Muscle layer of duodenum (tissue), 2 donors: ENCODE measurements at regions not wholly inside any gene's neighbourhood (a gene's known extent, or its start where the extent isn't known, plus 50 kb on each side); places are given as distances from the start of the nearest gene placed in this dataset.

Experiments
- H3K27ac ChIP-seq: one replicate; pipeline ENCODE4 v1.7.0; 2013; ENCODE audit warnings: mild to moderate bottlenecking, low read length
- H3K27me3 ChIP-seq: one replicate; pipeline ENCODE4 v1.7.0; 2013; ENCODE audit warnings: low read depth, mild to moderate bottlenecking, control low read depth, low read length
- H3K36me3 ChIP-seq, 2 donors: one replicate each; pipeline ENCODE4 v1.7.0; 2013; ENCODE audit warnings: low read length in 2 of 2, control low read depth in 1 of 2, mild to moderate bottlenecking in 1 of 2; ENCODE audit not compliant: insufficient read depth in 2 of 2, control insufficient read depth in 1 of 2
- H3K4me1 ChIP-seq, 2 donors: one replicate each; pipeline ENCODE4 v1.7.0; 2013; ENCODE audit warnings: low read length in 2 of 2, mild to moderate bottlenecking in 2 of 2, control low read depth in 1 of 2, moderate library complexity in 1 of 2; ENCODE audit not compliant: insufficient read depth in 2 of 2, control insufficient read depth in 1 of 2
- H3K4me3 ChIP-seq, 2 donors: one replicate each; pipeline ENCODE4 v1.7.0; 2013; ENCODE audit warnings: low read length in 2 of 2, low read depth in 1 of 2, mild to moderate bottlenecking in 1 of 2
- H3K9me3 ChIP-seq, 2 donors: one replicate each; pipeline ENCODE4 v1.7.0; 2013; ENCODE audit warnings: low read length in 2 of 2, control low read depth in 1 of 2, mild to moderate bottlenecking in 1 of 2; ENCODE audit not compliant: control insufficient read depth in 1 of 2
- donor health status: healthy.

- Histone ChIP-seq H3K36me3 (no peaks in the 10 kb centered on the region), H3K4me1 (no peaks in the 10 kb centered on the region), H3K4me3 (no peak overlapping the region), H3K9me3 (no peaks in the 10 kb centered on the region), H3K27ac (no peak overlapping the region), H3K27me3 (no peaks in the 10 kb centered on the region)
These were observed 454.6 kb upstream of the KHDRBS2 start for GRCh38 chr6:62740596-62740995.

GRCh38 chr6:62740171-62740570 lies 454.1 kb upstream of the KHDRBS2 start:
- no peaks in the 10 kb centered on the region for H3K36me3 ChIP-seq
- H3K27me3 ChIP-seq: no peaks in the 10 kb centered on the region
- no peak overlapping the region for H3K4me3 ChIP-seq
- no peaks in the 10 kb centered on the region for H3K9me3 ChIP-seq
- no peaks in the 10 kb centered on the region for H3K4me1 ChIP-seq
- no peak overlapping the region for H3K27ac ChIP-seq

GRCh38 chr6:62737792-62738191 lies 451.8 kb upstream of the KHDRBS2 start:
- H3K36me3 ChIP-seq: no peaks in the 10 kb centered on the region
- H3K4me3 ChIP-seq: no peak overlapping the region
- H3K27me3 ChIP-seq: no peaks in the 10 kb centered on the region
- H3K27ac ChIP-seq: no peak overlapping the region
- no peaks in the 10 kb centered on the region for H3K9me3 ChIP-seq
- H3K4me1 ChIP-seq: no peaks in the 10 kb centered on the region

- H3K9me3 ChIP-seq: no peaks in the 10 kb centered on the region
- no peaks in the 10 kb centered on the region for H3K36me3 ChIP-seq
These were observed 435.4 kb upstream of the KHDRBS2 start for GRCh38 chr6:62721408-62721807.

GRCh38 chr6:62716719-62717118 lies 430.7 kb upstream of the KHDRBS2 start:
- Histone ChIP-seq H3K9me3 (no peaks in the 10 kb centered on the region), H3K27ac (no peak overlapping the region), H3K36me3 (no peaks in the 10 kb centered on the region), H3K27me3 (no peaks in the 10 kb centered on the region), H3K4me1 (no peaks in the 10 kb centered on the region), H3K4me3 (no peak overlapping the region)

More at GRCh38 chr6:62721408-62721807, 435.4 kb upstream of the KHDRBS2 start:
- H3K27ac ChIP-seq: no peak overlapping the region
- H3K4me1 ChIP-seq: no peaks in the 10 kb centered on the region
- H3K27me3 ChIP-seq: no peaks in the 10 kb centered on the region
- no peak overlapping the region for H3K4me3 ChIP-seq

GRCh38 chr6:62714112-62714511 lies 428.1 kb upstream of the KHDRBS2 start:
- H3K4me3 ChIP-seq: no peak overlapping the region
- H3K27me3 ChIP-seq: no peaks in the 10 kb centered on the region
- no peaks in the 10 kb centered on the region for H3K4me1 ChIP-seq
- H3K36me3 ChIP-seq: no peaks in the 10 kb centered on the region
- no peak overlapping the region for H3K27ac ChIP-seq
- no peaks in the 10 kb centered on the region for H3K9me3 ChIP-seq

GRCh38 chr6:62711750-62712149 lies 425.7 kb upstream of the KHDRBS2 start:
- Histone ChIP-seq H3K4me1 (no peaks in the 10 kb centered on the region), H3K9me3 (peaks cover 3% of the 10 kb centered on the region in 2 donors), H3K27me3 (no peaks in the 10 kb centered on the region), H3K27ac (no peak overlapping the region), H3K4me3 (no peak overlapping the region), H3K36me3 (no peaks in the 10 kb centered on the region)

- H3K9me3 ChIP-seq: peaks cover 3% of the 10 kb centered on the region in 2 donors
- H3K4me1 ChIP-seq: no peaks in the 10 kb centered on the region
These were observed 421.9 kb upstream of the KHDRBS2 start for GRCh38 chr6:62707914-62708313.

GRCh38 chr6:62707156-62707555 lies 421.1 kb upstream of the KHDRBS2 start:
- peaks cover 3% of the 10 kb centered on the region in 2 donors for H3K9me3 ChIP-seq
- no peaks in the 10 kb centered on the region for H3K27me3 ChIP-seq
- H3K4me3 ChIP-seq: no peak overlapping the region
- H3K27ac ChIP-seq: no peak overlapping the region
- H3K36me3 ChIP-seq: no peaks in the 10 kb centered on the region
- no peaks in the 10 kb centered on the region for H3K4me1 ChIP-seq

More at GRCh38 chr6:62707914-62708313, 421.9 kb upstream of the KHDRBS2 start:
- no peaks in the 10 kb centered on the region for H3K36me3 ChIP-seq
- H3K27me3 ChIP-seq: no peaks in the 10 kb centered on the region
- no peak overlapping the region for H3K4me3 ChIP-seq
- H3K27ac ChIP-seq: no peak overlapping the region

GRCh38 chr6:62683063-62683462 lies 397.0 kb upstream of the KHDRBS2 start:
- H3K27me3 ChIP-seq: no peaks in the 10 kb centered on the region
- no peak overlapping the region for H3K4me3 ChIP-seq
- H3K27ac ChIP-seq: no peak overlapping the region
- no peaks in the 10 kb centered on the region for H3K36me3 ChIP-seq
- peaks cover 4 to 8% of the 10 kb centered on the region in 2 donors for H3K9me3 ChIP-seq
- no peaks in the 10 kb centered on the region for H3K4me1 ChIP-seq

GRCh38 chr6:62681108-62681507 lies 395.1 kb upstream of the KHDRBS2 start:
- H3K4me1 ChIP-seq: no peaks in the 10 kb centered on the region
- no peak overlapping the region for H3K27ac ChIP-seq
- H3K4me3 ChIP-seq: no peak overlapping the region
- H3K27me3 ChIP-seq: no peaks in the 10 kb centered on the region
- peaks cover 4 to 14% of the 10 kb centered on the region in 2 donors for H3K9me3 ChIP-seq
- no peaks in the 10 kb centered on the region for H3K36me3 ChIP-seq

GRCh38 chr6:62672989-62673388 lies 387.0 kb upstream of the KHDRBS2 start:
- Histone ChIP-seq H3K27ac (no peak overlapping the region), H3K4me1 (no peaks in the 10 kb centered on the region), H3K36me3 (no peaks in the 10 kb centered on the region), H3K4me3 (no peak overlapping the region), H3K27me3 (no peaks in the 10 kb centered on the region), H3K9me3 (peaks cover 0 to 5% of the 10 kb centered on the region in 2 donors)
